22Rv1 (cell line): ENCODE measurements at regions not wholly inside any gene's neighbourhood (a gene's known extent, or its start where the extent isn't known, plus 50 kb on each side); places are given as distances from the start of the nearest gene placed in this dataset.

Experiments used
- ZFX ChIP-seq: fragments of 450-650 bp; IDR thresholded peaks from 2 replicates; pipeline ENCODE4 v1.6.1; 2017; ENCODE audit warnings: antibody characterized with exemption, borderline replicate concordance
- TF ChIP-seq, protein P1 (sequence below): fragments of 450-650 bp; IDR thresholded peaks from 2 replicates; pipeline ENCODE4 v1.5.1; 2017; ENCODE audit warnings: mild to moderate bottlenecking

DNA sequence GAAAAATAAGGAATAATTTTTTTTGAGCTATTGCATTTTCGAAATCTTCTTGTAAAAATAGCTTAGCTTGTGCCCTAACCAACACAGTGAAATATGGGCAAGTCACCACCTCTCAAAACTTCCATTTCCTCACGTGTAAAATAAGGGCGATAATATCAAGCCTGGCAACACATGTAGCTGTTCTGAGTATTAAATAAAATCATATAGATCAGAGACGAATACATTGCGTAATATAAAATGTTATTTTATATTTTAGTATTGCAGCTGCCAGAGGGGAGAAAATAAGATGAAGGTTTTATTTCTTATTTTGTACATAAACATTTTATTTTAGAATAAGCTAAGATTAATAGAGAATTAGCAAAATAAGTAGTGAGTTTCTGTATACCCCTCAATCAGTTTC, 85.9 kb downstream of the C21orf91 start:
- TF ChIP-seq, protein P1, sequence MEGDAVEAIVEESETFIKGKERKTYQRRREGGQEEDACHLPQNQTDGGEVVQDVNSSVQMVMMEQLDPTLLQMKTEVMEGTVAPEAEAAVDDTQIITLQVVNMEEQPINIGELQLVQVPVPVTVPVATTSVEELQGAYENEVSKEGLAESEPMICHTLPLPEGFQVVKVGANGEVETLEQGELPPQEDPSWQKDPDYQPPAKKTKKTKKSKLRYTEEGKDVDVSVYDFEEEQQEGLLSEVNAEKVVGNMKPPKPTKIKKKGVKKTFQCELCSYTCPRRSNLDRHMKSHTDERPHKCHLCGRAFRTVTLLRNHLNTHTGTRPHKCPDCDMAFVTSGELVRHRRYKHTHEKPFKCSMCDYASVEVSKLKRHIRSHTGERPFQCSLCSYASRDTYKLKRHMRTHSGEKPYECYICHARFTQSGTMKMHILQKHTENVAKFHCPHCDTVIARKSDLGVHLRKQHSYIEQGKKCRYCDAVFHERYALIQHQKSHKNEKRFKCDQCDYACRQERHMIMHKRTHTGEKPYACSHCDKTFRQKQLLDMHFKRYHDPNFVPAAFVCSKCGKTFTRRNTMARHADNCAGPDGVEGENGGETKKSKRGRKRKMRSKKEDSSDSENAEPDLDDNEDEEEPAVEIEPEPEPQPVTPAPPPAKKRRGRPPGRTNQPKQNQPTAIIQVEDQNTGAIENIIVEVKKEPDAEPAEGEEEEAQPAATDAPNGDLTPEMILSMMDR, result no peak
- no peak for TF ChIP-seq ZFX
